MCF 10A (cell line): ENCODE measurements at regions not wholly inside any gene's neighbourhood (a gene's known extent, or its start where the extent isn't known, plus 50 kb on each side); places are given as distances from the start of the nearest gene placed in this dataset.

ENCODE experiments used
- BruUV-seq: library from RNA; stranded (reverse); fragments of 400-500 nt; replicated peaks from 2 replicates; lab custom pipeline; 2021; lab: Mats Ljungman, UMichigan
- CTCF ChIA-PET: fragments of 300-600 bp; sonication (Branson Sonifier 250); formaldehyde crosslinking; extraction: SDS; loops from one replicate; lab custom pipeline; 2021; ENCODE audit warnings: antibody characterized with exemption, inconsistent platforms; lab: Yijun Ruan, JAX
- POLR2A ChIA-PET: fragments of 300-600, 350-650 bp; sonication (Branson Sonifier 250); formaldehyde crosslinking; extraction: SDS; loops from one replicate; lab custom pipeline; 2020; ENCODE audit warnings: antibody characterized with exemption, inconsistent platforms; lab: Yijun Ruan, JAX
- DNase-seq: peaks from one replicate; pipeline ENCODE4 v3.0.0-alpha.2; 2018; ENCODE audit not compliant: unreplicated experiment
- H3K27ac Mint-ChIP-seq: one replicate; pipeline ENCODE4 v1.8.0; 2022; ENCODE audit warnings: mild to moderate bottlenecking, low read depth, mixed read lengths; ENCODE audit not compliant: unreplicated experiment
- H3K27me3 Mint-ChIP-seq: one replicate; pipeline ENCODE4 v1.8.0; 2022; ENCODE audit warnings: mixed read lengths; ENCODE audit not compliant: insufficient read depth, unreplicated experiment
- H3K36me3 Mint-ChIP-seq: one replicate; pipeline ENCODE4 v1.8.0; 2022; ENCODE audit warnings: mild to moderate bottlenecking, moderate library complexity, mixed read lengths; ENCODE audit not compliant: insufficient read depth, unreplicated experiment
- H3K4me1 Mint-ChIP-seq: one replicate; pipeline ENCODE4 v1.8.0; 2022; ENCODE audit warnings: mixed read lengths; ENCODE audit not compliant: insufficient read depth, unreplicated experiment
- H3K4me3 Mint-ChIP-seq: one replicate; pipeline ENCODE4 v1.8.0; 2022; ENCODE audit warnings: mild to moderate bottlenecking, moderate library complexity, mixed read lengths; ENCODE audit not compliant: unreplicated experiment
- H3K9me3 Mint-ChIP-seq: one replicate; pipeline ENCODE4 v1.8.0; 2022; ENCODE audit warnings: mixed read lengths; ENCODE audit not compliant: unreplicated experiment
- intact Hi-C: fragments of 100-400 bp; cut with micrococcal nuclease; formaldehyde crosslinking; loops from 2 replicates; pipeline ENCODE4 v1.14.1; 2022
- TF ChIP-seq, protein P1 (sequence below): fragments of 200-600 bp; IDR thresholded peaks from one replicate; pipeline ENCODE4 v1.8.0; 2022; ENCODE audit warnings: antibody characterized with exemption, mild to moderate bottlenecking; ENCODE audit not compliant: unreplicated experiment

DNA sequence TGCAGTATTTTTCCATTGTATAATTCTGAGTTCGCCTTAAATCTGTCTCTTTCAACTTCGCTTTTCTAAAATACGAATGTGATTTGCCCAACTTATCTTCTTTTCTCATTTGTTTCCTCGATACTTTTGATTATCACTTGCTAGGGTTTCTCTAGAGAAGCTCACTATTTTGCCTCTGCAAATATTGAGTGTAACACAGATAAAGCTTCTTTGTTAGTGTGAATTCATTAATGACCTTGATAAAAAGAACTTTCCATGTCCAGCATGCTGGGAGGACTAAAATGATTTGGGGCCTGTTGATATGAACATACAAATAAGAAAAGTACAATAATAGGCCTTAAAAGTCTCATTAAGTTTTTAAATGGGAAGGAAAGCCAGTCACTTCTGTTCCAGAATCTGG, 303.3 kb downstream of the MAP2K6 start:
- no peaks in the 10 kb centered on the region for H3K36me3 Mint-ChIP-seq
- H3K27me3 Mint-ChIP-seq = no peaks in the 10 kb centered on the region
- intact Hi-C loops = no loop called here
- DNase-seq = no peak
- no peaks in the 10 kb centered on the region for H3K9me3 Mint-ChIP-seq
- ChIA-PET CTCF (no interaction called here), POLR2A (no interaction called here)
- TF ChIP-seq, protein P1, sequence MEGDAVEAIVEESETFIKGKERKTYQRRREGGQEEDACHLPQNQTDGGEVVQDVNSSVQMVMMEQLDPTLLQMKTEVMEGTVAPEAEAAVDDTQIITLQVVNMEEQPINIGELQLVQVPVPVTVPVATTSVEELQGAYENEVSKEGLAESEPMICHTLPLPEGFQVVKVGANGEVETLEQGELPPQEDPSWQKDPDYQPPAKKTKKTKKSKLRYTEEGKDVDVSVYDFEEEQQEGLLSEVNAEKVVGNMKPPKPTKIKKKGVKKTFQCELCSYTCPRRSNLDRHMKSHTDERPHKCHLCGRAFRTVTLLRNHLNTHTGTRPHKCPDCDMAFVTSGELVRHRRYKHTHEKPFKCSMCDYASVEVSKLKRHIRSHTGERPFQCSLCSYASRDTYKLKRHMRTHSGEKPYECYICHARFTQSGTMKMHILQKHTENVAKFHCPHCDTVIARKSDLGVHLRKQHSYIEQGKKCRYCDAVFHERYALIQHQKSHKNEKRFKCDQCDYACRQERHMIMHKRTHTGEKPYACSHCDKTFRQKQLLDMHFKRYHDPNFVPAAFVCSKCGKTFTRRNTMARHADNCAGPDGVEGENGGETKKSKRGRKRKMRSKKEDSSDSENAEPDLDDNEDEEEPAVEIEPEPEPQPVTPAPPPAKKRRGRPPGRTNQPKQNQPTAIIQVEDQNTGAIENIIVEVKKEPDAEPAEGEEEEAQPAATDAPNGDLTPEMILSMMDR = no peak
- H3K27ac Mint-ChIP-seq = no peak overlapping the region
- peaks cover 5% of the 10 kb centered on the region for H3K4me1 Mint-ChIP-seq
- BruUV-seq = no TSS peak
- no peak overlapping the region for H3K4me3 Mint-ChIP-seq

DNA sequence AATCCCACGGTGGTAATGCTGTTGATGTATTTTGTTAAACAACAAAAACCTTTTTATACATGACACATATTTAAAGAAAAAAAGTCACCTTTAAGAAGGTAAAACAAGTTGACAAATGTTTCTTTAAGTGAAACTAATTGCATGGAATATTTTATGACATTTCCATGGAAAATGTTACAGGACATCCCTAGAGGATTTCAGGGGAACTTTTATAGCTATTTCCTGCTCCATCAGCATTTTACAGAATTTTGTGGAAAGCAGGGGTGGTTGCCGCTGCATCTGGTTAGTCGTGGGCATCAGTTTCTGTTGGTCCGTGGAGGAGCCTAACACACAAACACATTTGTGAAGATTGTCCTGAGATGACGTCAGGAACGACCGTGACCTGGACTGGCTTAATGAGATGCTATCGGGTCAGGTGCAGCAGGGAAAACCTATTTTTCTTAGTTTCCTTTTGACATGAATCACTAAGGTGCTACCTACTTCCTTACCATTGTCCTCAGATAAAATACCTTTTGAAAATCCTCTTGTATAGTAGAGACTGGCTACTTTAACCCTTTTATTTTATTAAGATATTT, 305.1 kb downstream of the MAP2K6 start:
- intact Hi-C loops = no loop called here
- Mint-ChIP-seq H3K9me3 (no peaks in the 10 kb centered on the region), H3K27ac (no peak overlapping the region), H3K27me3 (no peaks in the 10 kb centered on the region), H3K4me1 (peaks cover 13% of the 10 kb centered on the region), H3K4me3 (no peak overlapping the region), H3K36me3 (no peaks in the 10 kb centered on the region)
- BruUV-seq = no TSS peak
- ChIA-PET POLR2A (interaction anchor here (0.5 to 1.7 kb wide), 3 partner anchors 12 to 33 kb away, joined by 3 to 7 read pairs (median 4); no protein-coding TSS in a partner anchor), CTCF (interaction anchor here (0.6 kb wide), 1 partner anchor 92 kb away, joined by 3 read pairs; no protein-coding TSS in a partner anchor)
- TF ChIP-seq, protein P1 = no peak
- DNase-seq = no peak

DNA sequence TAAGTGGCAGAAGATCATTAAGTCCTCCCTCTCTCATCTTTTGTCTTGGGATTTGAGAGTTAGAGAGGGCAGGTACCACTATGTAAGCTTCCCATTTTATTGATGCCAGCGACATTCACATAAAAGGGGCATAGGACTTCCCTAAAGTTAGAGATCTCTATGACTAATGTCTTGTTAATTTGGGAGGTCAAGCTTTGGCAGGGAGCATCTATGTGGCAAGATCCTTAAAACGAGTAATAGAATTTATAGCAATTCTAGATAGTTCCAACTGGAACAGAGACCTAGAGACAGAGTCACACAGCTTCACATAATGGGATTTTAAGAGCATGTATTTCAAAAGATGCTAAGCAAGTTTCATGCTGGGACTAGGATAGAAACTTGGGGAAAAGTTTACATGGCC, 308.0 kb downstream of the MAP2K6 start:
- Mint-ChIP-seq H3K4me1 (peaks cover 18% of the 10 kb centered on the region), H3K4me3 (no peak overlapping the region), H3K9me3 (no peaks in the 10 kb centered on the region), H3K27me3 (no peaks in the 10 kb centered on the region), H3K36me3 (no peaks in the 10 kb centered on the region), H3K27ac (no peak overlapping the region)
- no peak for DNase-seq
- BruUV-seq = no TSS peak
- ChIA-PET POLR2A (interaction anchor here (3.4 kb wide), 1 partner anchor 11 kb away, joined by 10 read pairs; no protein-coding TSS in a partner anchor), CTCF (interaction anchor here (0.6 to 2.2 kb wide), 5 partner anchors 12 to 888 kb away, joined by 3 to 9 read pairs (median 3); no protein-coding TSS in a partner anchor)
- intact Hi-C loops = loop anchor here (2.0 kb wide), 1 partner anchor 900 kb away; no protein-coding TSS in a partner anchor
- TF ChIP-seq, protein P1 = no peak

DNA sequence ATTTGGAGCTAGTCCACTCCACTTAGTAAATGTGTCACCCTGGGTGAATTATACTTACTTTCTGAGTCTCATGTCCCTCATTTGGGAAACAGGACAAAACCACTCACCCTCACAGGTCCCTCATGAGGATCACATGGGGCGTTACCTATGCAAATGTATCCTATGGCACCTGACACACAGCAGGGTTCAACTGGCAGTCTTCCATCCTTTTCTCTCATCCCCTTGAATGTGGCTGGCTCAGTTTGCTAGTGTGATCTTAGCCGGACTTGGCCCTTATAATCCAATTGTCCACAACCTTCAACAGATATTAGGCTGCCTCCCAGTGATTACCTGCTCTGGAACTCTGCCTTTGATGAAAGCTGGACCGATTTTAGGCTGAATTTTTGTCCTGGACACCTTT, 308.8 kb downstream of the MAP2K6 start:
- POLR2A ChIA-PET = interaction anchor here (0.6 to 3.4 kb wide), 3 partner anchors 10 to 578 kb away, joined by 3 to 10 read pairs (median 4); no protein-coding TSS in a partner anchor
- Mint-ChIP-seq H3K9me3 (no peaks in the 10 kb centered on the region), H3K4me3 (no peak overlapping the region), H3K4me1 (peaks cover 18% of the 10 kb centered on the region), H3K36me3 (no peaks in the 10 kb centered on the region), H3K27ac (no peak overlapping the region), H3K27me3 (no peaks in the 10 kb centered on the region)
- CTCF ChIA-PET = interaction anchor here (0.6 to 2.2 kb wide), 4 partner anchors 11 to 415 kb away, joined by 3 to 9 read pairs (median 4); no protein-coding TSS in a partner anchor
- intact Hi-C loops = loop anchor here (2.0 kb wide), 1 partner anchor 899 kb away; no protein-coding TSS in a partner anchor
- BruUV-seq = no TSS peak
- TF ChIP-seq, protein P1 = no peak
- no peak for DNase-seq
